Neural cell (in vitro differentiated cells): ENCODE measurements at regions not wholly inside any gene's neighbourhood (a gene's known extent, or its start where the extent isn't known, plus 50 kb on each side); places are given as distances from the start of the nearest gene placed in this dataset.

Experiments used
- CTCF ChIP-seq: fragments of 450-650 bp; IDR thresholded peaks from 2 replicates; pipeline ENCODE4 v1.5.1; 2014; ENCODE audit warnings: antibody characterized with exemption, mild to moderate bottlenecking, moderate library complexity; ENCODE audit not compliant: poor library complexity, severe bottlenecking
- EP300 ChIP-seq: fragments of 450-650 bp; conservative IDR thresholded peaks from 2 replicates; pipeline ENCODE4 v1.6.1; 2014; ENCODE audit warnings: antibody characterized with exemption, mild to moderate bottlenecking, moderate library complexity; ENCODE audit not compliant: poor library complexity, severe bottlenecking
- EZH2 ChIP-seq: fragments of 200-600, 300-800 bp; shearing (Covaris generic), sonication (generic); IDR thresholded peaks from 2 replicates; pipeline ENCODE4 v1.6.1; 2014; ENCODE audit warnings: antibody characterized with exemption, low read length, borderline replicate concordance, mild to moderate bottlenecking; ENCODE audit not compliant: insufficient read depth, poor library complexity, severe bottlenecking
- MXI1 ChIP-seq: fragments of 450-650 bp; conservative IDR thresholded peaks from 2 replicates; pipeline ENCODE4 v1.6.1; 2014; ENCODE audit warnings: antibody characterized with exemption, mild to moderate bottlenecking; ENCODE audit not compliant: poor library complexity, severe bottlenecking
- POLR2AphosphoS5 ChIP-seq: IDR thresholded peaks from 2 replicates; pipeline ENCODE4 v1.6.1; 2012
- REST ChIP-seq: IDR thresholded peaks from 2 replicates; pipeline ENCODE4 v1.6.1; 2012; ENCODE audit warnings: borderline replicate concordance
- TAF1 ChIP-seq: IDR thresholded peaks from 2 replicates; pipeline ENCODE4 v1.6.1; 2012; ENCODE audit warnings: low read depth

- TF ChIP-seq CTCF: no peak
- no peak for TF ChIP-seq EZH2
- TF ChIP-seq MXI1: no peak
- no peak for TF ChIP-seq TAF1
- no peak for TF ChIP-seq REST
- no peak for TF ChIP-seq POLR2AphosphoS5
- TF ChIP-seq EP300: no peak
Observed at GRCh38 chr6:11434565-11435326, 102.8 kb upstream of the TMEM170B start.
